ENCODE measurements at regions not wholly inside any gene's neighbourhood (a gene's known extent, or its start where the extent isn't known, plus 50 kb on each side); places are given as distances from the start of the nearest gene placed in this dataset.

- no peak for DNase-seq (ENCODE audit: low spot score)
- Histone ChIP-seq H3K4me3 (ENCODE audit: low read depth in 1 of 3, low read length in 3 of 3) (no peak overlapping the region), H3K27me3 (ENCODE audit: control insufficient read depth in 4 of 4, insufficient read depth in 4 of 4, low read length in 3 of 4) (no peaks in the 10 kb centered on the region), H3K9me3 (ENCODE audit: control insufficient read depth in 4 of 4, low read length in 3 of 4) (no peaks in the 10 kb centered on the region), H3K27ac (ENCODE audit: low read depth in 1 of 2, low read length in 2 of 2) (no peak overlapping the region), H3K4me1 (ENCODE audit: control insufficient read depth in 4 of 4, insufficient read depth in 4 of 4, low read length in 3 of 4) (no peaks in the 10 kb centered on the region), H3K9ac (ENCODE audit: low read depth in 1 of 2, low read length in 2 of 2) (no peak overlapping the region), H3K36me3 (ENCODE audit: control insufficient read depth in 4 of 4, insufficient read depth in 3 of 4, low read depth in 1 of 4, low read length in 3 of 4) (no peaks in the 10 kb centered on the region)
- TF ChIP-seq EGR1 (IDR thresholded peaks at IDR 0.05; ENCODE audit: low read depth in 2 of 2) (no peak), FOXA1 (IDR thresholded peaks at IDR 0.05) (no peak), NR2F2 (IDR thresholded peaks at IDR 0.05) (no peak)
- WGBS = 77% methylated on average over 8 of the region's 8 CpGs
These were observed 88.0 kb upstream of the PFKP start for GRCh38 chr10:2979306-2979705.

- TF ChIP-seq JUND (IDR thresholded peaks at IDR 0.05) = no peak
- TF ChIP-seq NR2F2 (IDR thresholded peaks at IDR 0.05) = no peak
- 94% methylated on average over 8 of the region's 8 CpGs for WGBS
- no peak overlapping the region for H3K27ac ChIP-seq (ENCODE audit: low read depth in 1 of 2, low read length in 2 of 2)
These were observed 88.6 kb upstream of the PFKP start for GRCh38 chr10:2978574-2979273.

GRCh38 chr10:2978111-2978510 lies 89.2 kb upstream of the PFKP start:
- 18% methylated on average over 2 of the region's 2 CpGs for WGBS
- no peaks in the 10 kb centered on the region for H3K9me3 ChIP-seq (ENCODE audit: control insufficient read depth in 4 of 4, low read length in 3 of 4)
- TF ChIP-seq EGR1 (IDR thresholded peaks at IDR 0.05; ENCODE audit: low read depth in 2 of 2) (no peak), RAD21 (IDR thresholded peaks at IDR 0.05) (peak; percentile 78 to 80), CTCF (IDR thresholded peaks at IDR 0.05; ENCODE audit: low read depth, low read length, missing input control) (peak; percentile 37), TAF1 (conservative IDR thresholded peaks at IDR 0.05) (no peak), YY1 (IDR thresholded peaks at IDR 0.05) (no peak), JUND (IDR thresholded peaks at IDR 0.05) (no peak)
- no peaks in the 10 kb centered on the region for H3K4me1 ChIP-seq (ENCODE audit: control insufficient read depth in 4 of 4, insufficient read depth in 4 of 4, low read length in 3 of 4)
- H3K9ac ChIP-seq (ENCODE audit: low read depth in 1 of 2, low read length in 2 of 2) = no peak overlapping the region
- H3K27ac ChIP-seq (ENCODE audit: low read depth in 1 of 2, low read length in 2 of 2) = no peak overlapping the region
- H3K27me3 ChIP-seq (ENCODE audit: control insufficient read depth in 4 of 4, insufficient read depth in 4 of 4, low read length in 3 of 4) = no peaks in the 10 kb centered on the region
- DNase-seq (ENCODE audit: low spot score) = no peak
- no peaks in the 10 kb centered on the region for H3K36me3 ChIP-seq (ENCODE audit: control insufficient read depth in 4 of 4, insufficient read depth in 3 of 4, low read depth in 1 of 4, low read length in 3 of 4)
- no peak overlapping the region for H3K4me3 ChIP-seq (ENCODE audit: low read depth in 1 of 3, low read length in 3 of 3)

More at GRCh38 chr10:2978574-2979273, 88.6 kb upstream of the PFKP start:
- Histone ChIP-seq H3K9me3 (ENCODE audit: control insufficient read depth in 4 of 4, low read length in 3 of 4) (no peaks in the 10 kb centered on the region), H3K9ac (ENCODE audit: low read depth in 1 of 2, low read length in 2 of 2) (no peak overlapping the region), H3K36me3 (ENCODE audit: control insufficient read depth in 4 of 4, insufficient read depth in 3 of 4, low read depth in 1 of 4, low read length in 3 of 4) (no peaks in the 10 kb centered on the region), H3K27me3 (ENCODE audit: control insufficient read depth in 4 of 4, insufficient read depth in 4 of 4, low read length in 3 of 4) (no peaks in the 10 kb centered on the region), H3K4me1 (ENCODE audit: control insufficient read depth in 4 of 4, insufficient read depth in 4 of 4, low read length in 3 of 4) (no peaks in the 10 kb centered on the region), H3K4me3 (ENCODE audit: low read depth in 1 of 3, low read length in 3 of 3) (no peak overlapping the region)
- no peak for DNase-seq (ENCODE audit: low spot score)

- H3K27me3 ChIP-seq (ENCODE audit: control insufficient read depth in 4 of 4, insufficient read depth in 4 of 4, low read length in 3 of 4) = no peaks in the 10 kb centered on the region
- 88% methylated on average over 12 of the region's 12 CpGs for WGBS
- H3K27ac ChIP-seq (ENCODE audit: low read depth in 1 of 2, low read length in 2 of 2) = no peak overlapping the region
- no peak overlapping the region for H3K4me3 ChIP-seq (ENCODE audit: low read depth in 1 of 3, low read length in 3 of 3)
- no peaks in the 10 kb centered on the region for H3K4me1 ChIP-seq (ENCODE audit: control insufficient read depth in 4 of 4, insufficient read depth in 4 of 4, low read length in 3 of 4)
- H3K9me3 ChIP-seq (ENCODE audit: control insufficient read depth in 4 of 4, low read length in 3 of 4) = no peaks in the 10 kb centered on the region
- DNase-seq (ENCODE audit: low spot score) = no peak
- no peak overlapping the region for H3K9ac ChIP-seq (ENCODE audit: low read depth in 1 of 2, low read length in 2 of 2)
- no peaks in the 10 kb centered on the region for H3K36me3 ChIP-seq (ENCODE audit: control insufficient read depth in 4 of 4, insufficient read depth in 3 of 4, low read depth in 1 of 4, low read length in 3 of 4)
- TF ChIP-seq YY1 (IDR thresholded peaks at IDR 0.05) (no peak), FOXA1 (IDR thresholded peaks at IDR 0.05) (no peak), GABPA (IDR thresholded peaks at IDR 0.05 in 1 of 2, conservative IDR thresholded peaks at IDR 0.05 in 1 of 2) (no peak), HNF4G (IDR thresholded peaks at IDR 0.05) (no peak), JUND (IDR thresholded peaks at IDR 0.05) (no peak), RXRA (IDR thresholded peaks at IDR 0.05) (no peak), REST (IDR thresholded peaks at IDR 0.05) (no peak), SP1 (IDR thresholded peaks at IDR 0.05) (no peak), RAD21 (IDR thresholded peaks at IDR 0.05) (no peak), TAF1 (conservative IDR thresholded peaks at IDR 0.05) (no peak)
These were observed 92.7 kb upstream of the PFKP start for GRCh38 chr10:2974503-2975207.
